ENCODE measurements at regions not wholly inside any gene's neighbourhood (a gene's known extent, or its start where the extent isn't known, plus 50 kb on each side); places are given as distances from the start of the nearest gene placed in this dataset.
A peak's percentile ranks its signal among the peaks of the same experiment; 100 is the strongest.

GRCh38 chr12:66066137-66066928 lies 64.2 kb downstream of the LLPH start:
- DNase-seq (ENCODE audit: low read depth): no peak

- DNase-seq (ENCODE audit: low read depth): no peak
Observed at GRCh38 chr12:66065641-66066136, 64.9 kb downstream of the LLPH start.

- DNase-seq (ENCODE audit: low read depth): no peak
Observed at GRCh38 chr12:66065150-66065549, 65.4 kb downstream of the LLPH start.

GRCh38 chr12:66063916-66064315 lies 66.6 kb downstream of the LLPH start:
- no peak for DNase-seq (ENCODE audit: low read depth)

GRCh38 chr12:66062290-66062625 lies 68.3 kb downstream of the LLPH start:
- DNase-seq (ENCODE audit: low read depth): no peak

- DNase-seq (ENCODE audit: low read depth): no peak
Observed at GRCh38 chr12:66061557-66062289, 68.8 kb downstream of the LLPH start.

GRCh38 chr12:66061076-66061475 lies 69.5 kb downstream of the LLPH start:
- no peak for DNase-seq (ENCODE audit: low read depth)

GRCh38 chr12:66060163-66060907 lies 70.2 kb downstream of the LLPH start:
- DNase-seq (ENCODE audit: low read depth): no peak

- DNase-seq (ENCODE audit: low read depth): no peak
Observed at GRCh38 chr12:66059666-66060065, 70.9 kb downstream of the LLPH start.

- DNase-seq (ENCODE audit: low read depth): no peak
Observed at GRCh38 chr12:66058554-66058953, 72.0 kb downstream of the LLPH start.

GRCh38 chr12:66055837-66056319 lies 74.7 kb downstream of the LLPH start:
- DNase-seq (ENCODE audit: low read depth): no peak

- no peak for DNase-seq (ENCODE audit: low read depth)
Observed at GRCh38 chr12:66052988-66053615, 77.4 kb downstream of the LLPH start.

GRCh38 chr12:66051361-66051760 lies 79.2 kb downstream of the LLPH start:
- DNase-seq (ENCODE audit: low read depth): no peak

GRCh38 chr12:66050610-66051009 lies 79.9 kb downstream of the LLPH start:
- DNase-seq (ENCODE audit: low read depth): no peak

GRCh38 chr12:66050283-66050576 lies 80.3 kb downstream of the LLPH start:
- no peak for DNase-seq (ENCODE audit: low read depth)

GRCh38 chr12:66049538-66050282 lies 80.8 kb downstream of the LLPH start:
- no peak for DNase-seq (ENCODE audit: low read depth)

- DNase-seq (ENCODE audit: low read depth): no peak
Observed at GRCh38 chr12:66048835-66049537, 81.6 kb downstream of the LLPH start.

- DNase-seq (ENCODE audit: low read depth): no peak
Observed at GRCh38 chr12:66048218-66048834, 82.2 kb downstream of the LLPH start.

GRCh38 chr12:66047411-66048021 lies 83.0 kb downstream of the LLPH start:
- DNase-seq (ENCODE audit: low read depth): peak; percentile 14

GRCh38 chr12:66045506-66045905 lies 85.0 kb downstream of the LLPH start:
- no peak for DNase-seq (ENCODE audit: low read depth)
